ENCODE measurements at regions not wholly inside any gene's neighbourhood (a gene's known extent, or its start where the extent isn't known, plus 50 kb on each side); places are given as distances from the start of the nearest gene placed in this dataset.

DNA sequence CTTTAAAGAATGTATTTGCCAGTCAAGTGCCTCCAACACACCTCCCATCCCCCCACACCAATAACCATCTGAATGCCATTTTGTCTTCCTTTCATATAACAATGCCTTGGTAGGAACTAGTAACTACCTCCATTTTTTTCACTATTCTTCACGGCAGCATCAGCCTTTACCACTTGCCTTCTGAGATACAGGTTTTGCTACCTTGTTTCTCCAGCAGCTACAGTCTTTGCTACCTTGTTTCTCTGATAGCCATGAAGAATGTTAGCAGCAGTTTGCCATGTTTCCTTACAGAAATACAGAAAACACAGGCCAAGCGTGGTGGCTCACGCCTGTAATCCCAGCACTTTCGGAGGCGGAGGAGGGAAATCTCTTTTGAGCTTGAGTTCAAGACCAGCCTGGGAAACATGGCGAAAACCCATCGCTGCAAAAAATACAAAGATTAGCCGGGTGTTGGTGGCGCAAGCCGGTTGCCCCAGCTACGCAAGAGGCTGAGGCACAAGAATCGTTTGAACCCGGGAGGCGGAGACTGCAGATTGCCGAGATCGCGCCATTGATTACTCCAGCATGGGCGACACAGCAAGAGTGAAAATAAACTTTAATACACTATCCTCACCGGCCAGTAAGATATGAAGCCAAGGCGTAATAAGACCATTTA lies 100.9 kb downstream of the HFE start:
- TF ChIP-seq, protein P1, sequence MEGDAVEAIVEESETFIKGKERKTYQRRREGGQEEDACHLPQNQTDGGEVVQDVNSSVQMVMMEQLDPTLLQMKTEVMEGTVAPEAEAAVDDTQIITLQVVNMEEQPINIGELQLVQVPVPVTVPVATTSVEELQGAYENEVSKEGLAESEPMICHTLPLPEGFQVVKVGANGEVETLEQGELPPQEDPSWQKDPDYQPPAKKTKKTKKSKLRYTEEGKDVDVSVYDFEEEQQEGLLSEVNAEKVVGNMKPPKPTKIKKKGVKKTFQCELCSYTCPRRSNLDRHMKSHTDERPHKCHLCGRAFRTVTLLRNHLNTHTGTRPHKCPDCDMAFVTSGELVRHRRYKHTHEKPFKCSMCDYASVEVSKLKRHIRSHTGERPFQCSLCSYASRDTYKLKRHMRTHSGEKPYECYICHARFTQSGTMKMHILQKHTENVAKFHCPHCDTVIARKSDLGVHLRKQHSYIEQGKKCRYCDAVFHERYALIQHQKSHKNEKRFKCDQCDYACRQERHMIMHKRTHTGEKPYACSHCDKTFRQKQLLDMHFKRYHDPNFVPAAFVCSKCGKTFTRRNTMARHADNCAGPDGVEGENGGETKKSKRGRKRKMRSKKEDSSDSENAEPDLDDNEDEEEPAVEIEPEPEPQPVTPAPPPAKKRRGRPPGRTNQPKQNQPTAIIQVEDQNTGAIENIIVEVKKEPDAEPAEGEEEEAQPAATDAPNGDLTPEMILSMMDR (IDR thresholded peaks at IDR 0.05): no peak
- TF ChIP-seq EZH2 (IDR thresholded peaks at IDR 0.05; ENCODE audit: borderline replicate concordance, insufficient read depth, low read depth, low read length, poor library complexity, severe bottlenecking): no peak

Data from B cell (primary cell).